OCI-LY3 (cell line): ENCODE measurements at regions not wholly inside any gene's neighbourhood (a gene's known extent, or its start where the extent isn't known, plus 50 kb on each side); places are given as distances from the start of the nearest gene placed in this dataset.

Experiments
- H2AFZ ChIP-seq: fragments of 200-600, 300-600 bp; shearing (Covaris generic); 2 replicates; pipeline ENCODE4 v1.6.0; 2014; ENCODE audit warnings: antibody characterized with exemption, low read depth, low read length
- H3K27ac ChIP-seq: fragments of 200-600, 300-600 bp; sonication (generic); 2 replicates; pipeline ENCODE4 v1.5.1; 2014; ENCODE audit warnings: mild to moderate bottlenecking, low read length, moderate library complexity, mixed read lengths
- H3K27me3 ChIP-seq: fragments of 200-600, 300-600 bp; sonication (generic); 2 replicates; pipeline ENCODE4 v1.6.1; 2014; ENCODE audit warnings: low read depth, low read length, mixed read lengths
- H3K36me3 ChIP-seq: fragments of 200-600, 300-600 bp; sonication (generic); replicated peaks from 2 replicates; pipeline ENCODE3; 2014; ENCODE audit warnings: low read depth, low read length, mixed read lengths
- H3K4me1 ChIP-seq: fragments of 300-600, 200-600 bp; sonication (generic); 2 replicates; pipeline ENCODE4 v1.6.1; 2014; ENCODE audit warnings: low read length, mixed read lengths
- H3K4me2 ChIP-seq: fragments of 200-600, 300-600 bp; sonication (generic); 2 replicates; pipeline ENCODE4 v1.6.1; 2014; ENCODE audit warnings: low read length, mixed read lengths
- H3K4me3 ChIP-seq: fragments of 300-600, 200-600 bp; sonication (generic); 2 replicates; pipeline ENCODE4 v1.5.1; 2014; ENCODE audit warnings: antibody characterized with exemption, mild to moderate bottlenecking, low read length, moderate library complexity
- H3K79me2 ChIP-seq: fragments of 300-600, 200-600 bp; shearing (Covaris generic); 2 replicates; pipeline ENCODE4 v1.6.1; 2014; ENCODE audit warnings: mild to moderate bottlenecking, low read length, mixed read lengths
- H3K9ac ChIP-seq: fragments of 300-600, 200-600 bp; shearing (Covaris generic); 2 replicates; pipeline ENCODE4 v1.6.0; 2014; ENCODE audit warnings: mild to moderate bottlenecking, low read length, moderate library complexity
- H3K9me3 ChIP-seq: fragments of 200-600, 300-600 bp; shearing (Covaris generic); 2 replicates; pipeline ENCODE4 v1.6.1; 2014; ENCODE audit warnings: low read length, mixed read lengths; ENCODE audit not compliant: insufficient read depth
- H4K20me1 ChIP-seq: fragments of 200-600, 300-600 bp; sonication (generic); 2 replicates; pipeline ENCODE4 v1.6.1; 2016; ENCODE audit warnings: low read length, mixed read lengths; ENCODE audit not compliant: insufficient read depth
- EZH2phosphoT487 ChIP-seq: fragments of 200-600 bp; shearing (Covaris generic); IDR thresholded peaks from 2 replicates; pipeline ENCODE4 v1.6.1; 2018; ENCODE audit warnings: antibody characterized with exemption, mixed run types, low read depth
- TF ChIP-seq, protein P1 (sequence below): fragments of 200-600, 300-600 bp; sonication (generic); IDR thresholded peaks from 2 replicates; pipeline ENCODE4 v1.5.1; 2014; ENCODE audit warnings: antibody characterized with exemption, low read length, low read depth

- Histone ChIP-seq H3K9me3 (no peaks in the 10 kb centered on the region), H3K79me2 (no peaks in the 10 kb centered on the region), H3K27me3 (no peaks in the 10 kb centered on the region), H4K20me1 (no peaks in the 10 kb centered on the region), H3K9ac (no peak overlapping the region), H3K4me2 (no peak overlapping the region), H3K4me3 (no peak overlapping the region), H3K36me3 (no peaks in the 10 kb centered on the region), H3K4me1 (no peaks in the 10 kb centered on the region), H3K27ac (no peak overlapping the region), H2AFZ (no peak overlapping the region)
- TF ChIP-seq EZH2phosphoT487 = no peak
- TF ChIP-seq, protein P1, sequence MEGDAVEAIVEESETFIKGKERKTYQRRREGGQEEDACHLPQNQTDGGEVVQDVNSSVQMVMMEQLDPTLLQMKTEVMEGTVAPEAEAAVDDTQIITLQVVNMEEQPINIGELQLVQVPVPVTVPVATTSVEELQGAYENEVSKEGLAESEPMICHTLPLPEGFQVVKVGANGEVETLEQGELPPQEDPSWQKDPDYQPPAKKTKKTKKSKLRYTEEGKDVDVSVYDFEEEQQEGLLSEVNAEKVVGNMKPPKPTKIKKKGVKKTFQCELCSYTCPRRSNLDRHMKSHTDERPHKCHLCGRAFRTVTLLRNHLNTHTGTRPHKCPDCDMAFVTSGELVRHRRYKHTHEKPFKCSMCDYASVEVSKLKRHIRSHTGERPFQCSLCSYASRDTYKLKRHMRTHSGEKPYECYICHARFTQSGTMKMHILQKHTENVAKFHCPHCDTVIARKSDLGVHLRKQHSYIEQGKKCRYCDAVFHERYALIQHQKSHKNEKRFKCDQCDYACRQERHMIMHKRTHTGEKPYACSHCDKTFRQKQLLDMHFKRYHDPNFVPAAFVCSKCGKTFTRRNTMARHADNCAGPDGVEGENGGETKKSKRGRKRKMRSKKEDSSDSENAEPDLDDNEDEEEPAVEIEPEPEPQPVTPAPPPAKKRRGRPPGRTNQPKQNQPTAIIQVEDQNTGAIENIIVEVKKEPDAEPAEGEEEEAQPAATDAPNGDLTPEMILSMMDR = peak; percentile 63
Measured at GRCh38 chr11:82676483-82677094, 57.1 kb downstream of the FAM181B start.

DNA sequence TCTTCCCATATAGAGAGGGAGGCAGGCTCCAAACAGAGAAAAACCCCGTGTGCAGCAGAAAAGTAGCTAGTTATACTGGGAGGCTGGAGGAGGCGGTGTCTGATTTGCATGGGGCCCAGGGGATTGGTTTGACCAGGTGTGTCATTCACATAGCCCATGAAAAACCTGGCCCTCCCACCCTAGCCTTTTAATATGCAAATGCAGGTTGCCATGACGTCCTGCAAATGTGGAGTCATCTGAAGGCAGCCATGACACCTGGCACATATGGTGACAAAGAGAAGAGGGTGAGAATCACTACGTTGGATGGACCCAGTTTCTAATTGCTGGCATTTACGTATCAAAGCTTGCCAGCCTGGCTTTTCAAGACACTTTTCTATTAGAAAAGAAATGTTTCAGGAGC is 57.8 kb downstream of the FAM181B start:
- H3K27ac ChIP-seq = no peak overlapping the region
- no peaks in the 10 kb centered on the region for H4K20me1 ChIP-seq
- H3K27me3 ChIP-seq = no peaks in the 10 kb centered on the region
- no peaks in the 10 kb centered on the region for H3K36me3 ChIP-seq
- H3K4me1 ChIP-seq = no peaks in the 10 kb centered on the region
- H3K4me2 ChIP-seq = no peak overlapping the region
- no peak overlapping the region for H3K9ac ChIP-seq
- TF ChIP-seq EZH2phosphoT487 = no peak
- TF ChIP-seq, protein P1 = no peak
- H3K4me3 ChIP-seq = no peak overlapping the region
- no peaks in the 10 kb centered on the region for H3K9me3 ChIP-seq
- no peaks in the 10 kb centered on the region for H3K79me2 ChIP-seq
- H2AFZ ChIP-seq = no peak overlapping the region

DNA sequence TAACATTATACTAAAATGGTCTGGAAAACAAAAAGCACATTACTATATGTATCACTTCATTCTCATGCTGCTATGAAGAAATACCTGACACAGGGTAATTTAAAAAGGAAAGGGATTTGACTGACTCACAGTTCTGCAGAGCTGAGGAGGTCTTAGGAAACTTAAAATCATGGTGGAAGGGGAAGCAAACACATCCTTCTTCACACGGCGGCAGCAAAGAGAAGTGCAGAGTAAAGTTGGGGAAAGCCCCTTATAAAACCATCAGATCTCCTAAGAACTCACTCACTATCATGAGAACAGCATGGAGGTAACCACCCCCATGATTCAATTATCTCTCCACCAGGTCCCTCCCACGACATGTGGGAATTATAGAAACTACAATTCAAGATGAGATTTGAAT is 60.0 kb downstream of the FAM181B start:
- H3K9me3 ChIP-seq = no peaks in the 10 kb centered on the region
- no peaks in the 10 kb centered on the region for H4K20me1 ChIP-seq
- no peak for TF ChIP-seq EZH2phosphoT487
- H3K9ac ChIP-seq = no peak overlapping the region
- no peak overlapping the region for H3K27ac ChIP-seq
- H3K27me3 ChIP-seq = no peaks in the 10 kb centered on the region
- H2AFZ ChIP-seq = no peak overlapping the region
- no peaks in the 10 kb centered on the region for H3K36me3 ChIP-seq
- H3K4me2 ChIP-seq = no peak overlapping the region
- no peak overlapping the region for H3K4me3 ChIP-seq
- H3K79me2 ChIP-seq = no peaks in the 10 kb centered on the region
- H3K4me1 ChIP-seq = no peaks in the 10 kb centered on the region

GRCh38 chr11:82671451-82671850 is 62.2 kb downstream of the FAM181B start:
- Histone ChIP-seq H4K20me1 (no peaks in the 10 kb centered on the region), H3K9me3 (no peaks in the 10 kb centered on the region), H3K79me2 (no peaks in the 10 kb centered on the region), H3K9ac (no peak overlapping the region), H3K27me3 (no peaks in the 10 kb centered on the region), H3K4me1 (peaks cover 5% of the 10 kb centered on the region), H3K4me2 (no peak overlapping the region), H3K4me3 (no peak overlapping the region), H3K36me3 (no peaks in the 10 kb centered on the region), H3K27ac (no peak overlapping the region), H2AFZ (no peak overlapping the region)
- TF ChIP-seq EZH2phosphoT487 = no peak
- TF ChIP-seq, protein P1 = no peak

- TF ChIP-seq, protein P1 = no peak
- no peak for TF ChIP-seq EZH2phosphoT487
Measured at GRCh38 chr11:82663535-82663934, 70.1 kb downstream of the FAM181B start.

More at GRCh38 chr11:82663535-82663934, 70.1 kb downstream of the FAM181B start:
- Histone ChIP-seq H3K9me3 (no peaks in the 10 kb centered on the region), H2AFZ (no peak overlapping the region), H3K36me3 (no peaks in the 10 kb centered on the region), H3K27me3 (no peaks in the 10 kb centered on the region), H3K9ac (no peak overlapping the region), H3K4me1 (peaks cover 12% of the 10 kb centered on the region), H4K20me1 (no peaks in the 10 kb centered on the region), H3K79me2 (no peaks in the 10 kb centered on the region), H3K27ac (no peak overlapping the region), H3K4me3 (no peak overlapping the region), H3K4me2 (no peak overlapping the region)
